ENCODE measurements at regions not wholly inside any gene's neighbourhood (a gene's known extent, or its start where the extent isn't known, plus 50 kb on each side); places are given as distances from the start of the nearest gene placed in this dataset.
A peak's percentile ranks its signal among the peaks of the same experiment; 100 is the strongest.
"Not testable (repeated sequence)": the region's sequence is repeated elsewhere in the genome, so short reads cannot be mapped to it uniquely, and the experiment has no call there.

- H3K4me3 Mint-ChIP-seq; DNase-seq (ENCODE audit: low spot score); POLR2A ChIA-PET; ATAC-seq; H3K27ac Mint-ChIP-seq; H3K36me3 Mint-ChIP-seq; CTCF ChIA-PET; H3K27me3 Mint-ChIP-seq (ENCODE audit: low read depth): not testable (repeated sequence)
- H3K4me1 Mint-ChIP-seq = peaks cover 31% of the 10 kb centered on the region
- H3K9me3 Mint-ChIP-seq = peaks cover 12% of the 10 kb centered on the region
- peak; percentile 80; the same call in 1 of the 2 replicates for TF ChIP-seq GTF2I (CRISPR knock-in tag; conservative IDR thresholded peaks at IDR 0.05)
Observed at GRCh38 chr21:28281357-28281756, 711.3 kb downstream of the LTN1 start.

- H3K36me3 Mint-ChIP-seq = peaks cover 3% of the 10 kb centered on the region
- ATAC-seq (peak; percentile 74; the same call in 1 of the 2 replicates), DNase-seq (ENCODE audit: low spot score) (no peak)
- no peaks in the 10 kb centered on the region; the same call in 1 of the 2 replicates for H3K27me3 Mint-ChIP-seq (ENCODE audit: low read depth)
- TF ChIP-seq, protein P1, sequence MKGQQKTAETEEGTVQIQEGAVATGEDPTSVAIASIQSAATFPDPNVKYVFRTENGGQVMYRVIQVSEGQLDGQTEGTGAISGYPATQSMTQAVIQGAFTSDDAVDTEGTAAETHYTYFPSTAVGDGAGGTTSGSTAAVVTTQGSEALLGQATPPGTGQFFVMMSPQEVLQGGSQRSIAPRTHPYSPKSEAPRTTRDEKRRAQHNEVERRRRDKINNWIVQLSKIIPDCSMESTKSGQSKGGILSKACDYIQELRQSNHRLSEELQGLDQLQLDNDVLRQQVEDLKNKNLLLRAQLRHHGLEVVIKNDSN (CRISPR knock-in tag; IDR thresholded peaks at IDR 0.05) = no peak
- TF ChIP-seq NFYB (CRISPR knock-in tag; conservative IDR thresholded peaks at IDR 0.05; ENCODE audit: low read depth) (no peak), NR3C1 (CRISPR knock-in tag; conservative IDR thresholded peaks at IDR 0.05; ENCODE audit: low read depth) (no peak), RELA (CRISPR knock-in tag; IDR thresholded peaks at IDR 0.05; ENCODE audit: borderline replicate concordance) (no peak)
- H3K4me1 Mint-ChIP-seq = peaks cover 31% of the 10 kb centered on the region
- H3K9me3 Mint-ChIP-seq = peaks cover 12% of the 10 kb centered on the region
- H3K27ac Mint-ChIP-seq = no peak overlapping the region
- H3K4me3 Mint-ChIP-seq = no peak overlapping the region
- POLR2A ChIA-PET = no interaction called here
- CTCF ChIA-PET = no interaction called here
Observed at GRCh38 chr21:28280611-28281010, 712.1 kb downstream of the LTN1 start.

DNA sequence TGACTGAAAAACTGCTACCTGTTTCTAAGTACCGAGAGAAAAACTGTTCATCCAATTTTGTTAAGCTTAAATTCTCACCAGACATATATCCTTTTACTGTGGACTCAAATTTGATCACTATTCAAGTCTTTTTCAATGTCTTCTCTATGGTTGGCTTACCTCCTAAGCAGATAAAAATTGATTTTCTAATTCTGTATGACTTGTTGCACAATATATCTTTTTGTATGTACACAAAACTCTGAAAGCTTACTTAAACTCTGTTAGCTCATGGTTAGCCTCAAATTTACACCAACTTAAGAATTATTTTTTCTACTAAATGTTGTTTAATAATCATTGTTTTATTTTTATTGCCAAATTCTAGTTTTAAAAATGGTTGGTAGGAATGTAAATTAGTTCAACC lies 715.4 kb downstream of the LTN1 start:
- H3K27ac Mint-ChIP-seq = no peak overlapping the region
- H3K36me3 Mint-ChIP-seq = peaks cover 3% of the 10 kb centered on the region
- peaks cover 13% of the 10 kb centered on the region for H3K4me1 Mint-ChIP-seq
- CTCF ChIA-PET = no interaction called here
- TF ChIP-seq ESRRA (CRISPR knock-in tag; IDR thresholded peaks at IDR 0.05; ENCODE audit: borderline replicate concordance) (no peak), ELF4 (CRISPR knock-in tag; IDR thresholded peaks at IDR 0.05; ENCODE audit: low read depth) (no peak), NR3C1 (CRISPR knock-in tag; conservative IDR thresholded peaks at IDR 0.05; ENCODE audit: low read depth) (no peak), EMX1 (CRISPR knock-in tag; IDR thresholded peaks at IDR 0.05) (no peak)
- H3K9me3 Mint-ChIP-seq = peaks cover 12% of the 10 kb centered on the region
- POLR2A ChIA-PET = no interaction called here
- no peaks in the 10 kb centered on the region for H3K27me3 Mint-ChIP-seq (ENCODE audit: low read depth)
- DNase-seq (ENCODE audit: low spot score) (no peak), ATAC-seq (no peak)
- H3K4me3 Mint-ChIP-seq = no peak overlapping the region

DNA sequence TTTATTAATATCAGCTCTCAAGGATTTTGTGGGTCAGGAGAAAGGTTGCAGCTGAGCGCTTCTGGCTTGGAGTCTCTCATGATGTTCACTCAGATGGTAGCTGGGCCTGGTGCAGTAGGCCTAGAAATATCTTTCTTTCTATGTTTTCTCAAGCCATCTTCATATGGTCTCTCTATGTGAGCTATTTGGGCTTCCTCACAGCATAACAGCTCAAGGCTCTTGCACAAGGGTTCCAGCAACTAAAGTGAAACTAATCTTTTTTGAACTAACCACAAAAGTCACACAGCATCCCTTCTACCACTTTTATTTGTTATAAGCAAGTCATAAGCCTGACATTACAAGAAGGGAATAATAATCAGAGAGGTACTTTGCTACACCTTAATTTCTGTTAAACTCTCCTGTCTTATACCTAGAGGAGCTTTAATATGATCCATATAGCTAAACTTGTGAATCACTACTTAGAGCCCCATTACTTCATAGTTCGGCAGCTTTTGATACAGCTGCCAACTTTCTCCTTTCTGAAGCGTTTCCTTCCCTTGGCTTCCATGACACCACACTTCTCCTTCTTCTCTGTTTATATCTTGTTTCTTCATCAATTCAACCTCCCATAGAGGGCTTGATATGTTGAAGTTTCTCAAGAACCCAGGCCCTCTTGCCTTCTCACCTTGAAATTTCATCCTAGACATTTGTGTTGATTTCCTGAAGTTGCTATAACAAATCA lies 720.2 kb downstream of the LTN1 start:
- peaks cover 5% of the 10 kb centered on the region for H3K9me3 Mint-ChIP-seq
- POLR2A ChIA-PET = no interaction called here

DNA sequence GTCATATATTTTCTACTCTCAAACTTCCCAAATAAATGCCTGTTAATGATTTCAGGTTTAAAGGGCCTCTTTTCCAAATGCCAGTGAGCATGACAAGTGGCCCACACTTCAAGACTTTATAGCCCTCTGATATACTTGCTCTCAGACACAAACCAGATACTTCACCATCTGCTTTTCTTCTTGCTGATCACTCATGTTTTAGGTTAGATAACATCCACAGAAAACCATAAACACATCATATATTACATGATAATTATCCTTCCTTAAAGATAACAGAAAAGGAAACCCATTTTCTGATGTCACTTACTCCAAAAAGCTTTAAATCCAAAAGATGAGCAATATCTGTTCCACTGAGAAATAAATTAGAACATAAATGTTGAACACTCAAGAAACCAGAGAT lies 723.5 kb downstream of the LTN1 start:
- DNase-seq (ENCODE audit: low spot score) (no peak), ATAC-seq (no peak)
- no peaks in the 10 kb centered on the region for H3K4me1 Mint-ChIP-seq
- H3K4me3 Mint-ChIP-seq = no peak overlapping the region
- ChIA-PET POLR2A (no interaction called here), CTCF (no interaction called here)
- no peaks in the 10 kb centered on the region for H3K27me3 Mint-ChIP-seq (ENCODE audit: low read depth)
- no peak overlapping the region for H3K27ac Mint-ChIP-seq
- no peaks in the 10 kb centered on the region for H3K36me3 Mint-ChIP-seq
- TF ChIP-seq ZNF423 (CRISPR knock-in tag; IDR thresholded peaks at IDR 0.05) (no peak), RORB (CRISPR knock-in tag; IDR thresholded peaks at IDR 0.05) (peak; percentile 42; the same call in 1 of the 2 replicates)
- TF ChIP-seq, protein P2, sequence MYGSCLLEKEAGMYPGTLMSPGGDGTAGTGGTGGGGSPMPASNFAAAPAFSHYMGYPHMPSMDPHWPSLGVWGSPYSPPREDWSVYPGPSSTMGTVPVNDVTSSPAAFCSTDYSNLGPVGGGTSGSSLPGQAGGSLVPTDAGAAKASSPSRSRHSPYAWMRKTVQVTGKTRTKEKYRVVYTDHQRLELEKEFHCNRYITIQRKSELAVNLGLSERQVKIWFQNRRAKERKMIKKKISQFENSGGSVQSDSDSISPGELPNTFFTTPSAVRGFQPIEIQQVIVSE (CRISPR knock-in tag; IDR thresholded peaks at IDR 0.05; ENCODE audit: borderline replicate concordance) = peak; percentile 72; the same call in 1 of the 2 replicates
- H3K9me3 Mint-ChIP-seq = no peaks in the 10 kb centered on the region

More for the DNA sequence above, 720.2 kb downstream of the LTN1 start:
- H3K36me3 Mint-ChIP-seq = peaks cover 3% of the 10 kb centered on the region
- CTCF ChIA-PET = no interaction called here
- no peaks in the 10 kb centered on the region for H3K4me1 Mint-ChIP-seq
- TF ChIP-seq HMGA2 (CRISPR knock-in tag; IDR thresholded peaks at IDR 0.05) = no peak
- TF ChIP-seq, protein P3, sequence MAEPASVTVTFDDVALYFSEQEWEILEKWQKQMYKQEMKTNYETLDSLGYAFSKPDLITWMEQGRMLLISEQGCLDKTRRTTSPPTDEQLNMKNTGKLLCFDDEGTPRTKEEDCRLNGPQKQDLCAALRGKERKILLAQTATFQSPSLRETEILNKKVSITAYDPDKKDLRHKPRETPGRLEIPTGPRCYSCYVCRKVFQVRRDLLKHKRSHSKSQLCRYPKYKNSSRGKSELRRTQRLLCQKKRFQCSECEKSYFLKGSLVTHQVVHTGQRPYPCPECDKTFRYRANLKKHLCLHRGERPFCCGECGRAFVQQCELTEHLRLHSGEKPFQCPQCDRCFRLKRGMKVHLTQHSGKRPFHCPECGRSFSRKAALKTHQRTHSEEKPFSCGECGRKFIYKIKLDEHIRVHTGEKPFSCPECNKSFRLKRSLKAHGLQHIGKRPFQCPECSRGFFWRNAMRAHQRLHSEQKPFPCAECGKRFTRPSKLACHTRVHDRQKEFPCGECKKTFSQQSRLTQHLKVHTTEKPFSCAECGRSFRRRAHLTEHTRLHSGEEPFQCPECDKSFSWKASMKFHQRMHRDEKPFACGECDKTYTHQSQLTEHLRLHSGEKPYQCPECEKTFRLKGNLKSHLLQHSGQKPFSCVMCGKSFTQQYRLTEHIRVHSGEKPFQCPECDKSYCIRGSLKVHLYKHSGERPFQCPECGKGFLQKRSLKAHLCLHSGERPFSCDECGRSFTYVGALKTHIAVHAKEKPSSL (CRISPR knock-in tag; conservative IDR thresholded peaks at IDR 0.05) = no peak
- DNase-seq (ENCODE audit: low spot score) (no peak), ATAC-seq (no peak)
- H3K4me3 Mint-ChIP-seq = no peak overlapping the region
- no peak overlapping the region for H3K27ac Mint-ChIP-seq
- no peaks in the 10 kb centered on the region for H3K27me3 Mint-ChIP-seq (ENCODE audit: low read depth)
